ENCODE measurements at regions not wholly inside any gene's neighbourhood (a gene's known extent, or its start where the extent isn't known, plus 50 kb on each side); places are given as distances from the start of the nearest gene placed in this dataset.

- no peak for DNase-seq (ENCODE audit: low read depth)
- TF ChIP-seq CTCF (IDR thresholded peaks at IDR 0.05; ENCODE audit: insufficient read depth, low read depth, low read length, missing control alignments): no peak
- H3K4me3 ChIP-seq (ENCODE audit: low read depth, low read length): no peak overlapping the region
These were observed 180.7 kb downstream of the TEX36 start for GRCh38 chr10:125502276-125502675.

- TF ChIP-seq CTCF (IDR thresholded peaks at IDR 0.05; ENCODE audit: insufficient read depth, low read depth, low read length, missing control alignments): no peak
- no peak overlapping the region for H3K4me3 ChIP-seq (ENCODE audit: low read depth, low read length)
- DNase-seq (ENCODE audit: low read depth): no peak
These were observed 187.6 kb downstream of the TEX36 start for GRCh38 chr10:125495386-125495785.

- no peak for DNase-seq (ENCODE audit: low read depth)
- no peak overlapping the region for H3K4me3 ChIP-seq (ENCODE audit: low read depth, low read length)
- no peak for TF ChIP-seq CTCF (IDR thresholded peaks at IDR 0.05; ENCODE audit: insufficient read depth, low read depth, low read length, missing control alignments)
These were observed 188.2 kb downstream of the TEX36 start for GRCh38 chr10:125494651-125495239.

- no peak overlapping the region for H3K4me3 ChIP-seq (ENCODE audit: low read depth, low read length)
- no peak for TF ChIP-seq CTCF (IDR thresholded peaks at IDR 0.05; ENCODE audit: insufficient read depth, low read depth, low read length, missing control alignments)
- DNase-seq (ENCODE audit: low read depth): no peak
These were observed 191.6 kb downstream of the TEX36 start for GRCh38 chr10:125491381-125491780.

- TF ChIP-seq CTCF (IDR thresholded peaks at IDR 0.05; ENCODE audit: insufficient read depth, low read depth, low read length, missing control alignments): no peak
- no peak for DNase-seq (ENCODE audit: low read depth)
- no peak overlapping the region for H3K4me3 ChIP-seq (ENCODE audit: low read depth, low read length)
These were observed 193.2 kb downstream of the TEX36 start for GRCh38 chr10:125489731-125490130.

- no peak for TF ChIP-seq CTCF (IDR thresholded peaks at IDR 0.05; ENCODE audit: insufficient read depth, low read depth, low read length, missing control alignments)
- no peak for DNase-seq (ENCODE audit: low read depth)
- no peak overlapping the region for H3K4me3 ChIP-seq (ENCODE audit: low read depth, low read length)
These were observed 197.3 kb downstream of the TEX36 start for GRCh38 chr10:125485665-125486064.

GRCh38 chr10:125484035-125484732, 198.8 kb downstream of the TEX36 start:
- TF ChIP-seq CTCF (IDR thresholded peaks at IDR 0.05; ENCODE audit: insufficient read depth, low read depth, low read length, missing control alignments): no peak
- no peak overlapping the region for H3K4me3 ChIP-seq (ENCODE audit: low read depth, low read length)
- no peak for DNase-seq (ENCODE audit: low read depth)

Measured in GM12865 (cell line).